RWPE1 (cell line): ENCODE measurements at regions not wholly inside any gene's neighbourhood (a gene's known extent, or its start where the extent isn't known, plus 50 kb on each side); places are given as distances from the start of the nearest gene placed in this dataset.

Source experiments
- CTCF ChIA-PET: fragments of 350-600 bp; sonication (Branson Sonifier 250); formaldehyde crosslinking; extraction: SDS; loops from one replicate; lab custom pipeline; 2021; lab: Yijun Ruan, JAX
- POLR2A ChIA-PET: fragments of 400-600 bp; formaldehyde crosslinking; extraction: SDS; loops from one replicate; lab custom pipeline; 2020; ENCODE audit warnings: antibody characterized with exemption; ENCODE audit not compliant: low non-redundant PET; lab: Yijun Ruan, JAX
- DNase-seq: peaks from one replicate; pipeline ENCODE4 v3.0.0; 2012; ENCODE audit warnings: low spot score
- H3K27ac ChIP-seq: fragments of 450-650 bp; 2 replicates; pipeline ENCODE4 v1.5.1; 2017
- CTCF ChIP-seq: fragments of 450-650 bp; conservative IDR thresholded peaks from 2 replicates; pipeline ENCODE4 v1.5.1; 2017; ENCODE audit warnings: low read depth, mild to moderate bottlenecking

GRCh38 chr4:124199755-124200154 is 512.8 kb downstream of the ANKRD50 start:
- no peak overlapping the region for H3K27ac ChIP-seq
- DNase-seq, result peak; percentile 34
- CTCF ChIA-PET, result interaction anchor here (0.7 kb wide), 1 partner anchor 141 kb away, joined by 3 read pairs; no protein-coding TSS in a partner anchor
- no peak for TF ChIP-seq CTCF
- POLR2A ChIA-PET, result no interaction called here

GRCh38 chr4:124201636-124202035 is 510.9 kb downstream of the ANKRD50 start:
- CTCF ChIA-PET, result no interaction called here

DNA sequence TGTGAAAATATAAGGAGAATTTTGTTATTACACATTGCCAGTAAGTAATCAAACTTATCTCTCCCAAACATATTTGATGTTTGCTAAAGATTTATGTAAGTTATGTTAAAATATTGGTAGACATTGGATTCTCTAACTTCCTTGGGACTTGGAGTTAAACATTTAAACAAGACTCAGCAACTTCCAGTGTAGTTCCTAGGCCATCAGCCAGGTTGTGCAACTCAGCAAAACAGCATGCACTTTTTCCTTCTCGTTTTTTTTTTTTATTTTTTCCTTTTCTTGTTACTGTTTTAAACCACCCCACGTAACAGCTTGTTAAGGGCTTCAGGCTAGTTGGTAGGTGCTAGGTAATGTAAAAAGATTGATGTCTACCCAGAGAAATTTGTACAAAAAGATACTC is 510.4 kb downstream of the ANKRD50 start:
- H3K27ac ChIP-seq, result no peak overlapping the region
- POLR2A ChIA-PET, result no interaction called here
- TF ChIP-seq CTCF, result no peak
- CTCF ChIA-PET, result no interaction called here
- no peak for DNase-seq

More at GRCh38 chr4:124201636-124202035, 510.9 kb downstream of the ANKRD50 start:
- POLR2A ChIA-PET, result no interaction called here
- DNase-seq, result no peak
- no peak for TF ChIP-seq CTCF
- no peak overlapping the region for H3K27ac ChIP-seq

DNA sequence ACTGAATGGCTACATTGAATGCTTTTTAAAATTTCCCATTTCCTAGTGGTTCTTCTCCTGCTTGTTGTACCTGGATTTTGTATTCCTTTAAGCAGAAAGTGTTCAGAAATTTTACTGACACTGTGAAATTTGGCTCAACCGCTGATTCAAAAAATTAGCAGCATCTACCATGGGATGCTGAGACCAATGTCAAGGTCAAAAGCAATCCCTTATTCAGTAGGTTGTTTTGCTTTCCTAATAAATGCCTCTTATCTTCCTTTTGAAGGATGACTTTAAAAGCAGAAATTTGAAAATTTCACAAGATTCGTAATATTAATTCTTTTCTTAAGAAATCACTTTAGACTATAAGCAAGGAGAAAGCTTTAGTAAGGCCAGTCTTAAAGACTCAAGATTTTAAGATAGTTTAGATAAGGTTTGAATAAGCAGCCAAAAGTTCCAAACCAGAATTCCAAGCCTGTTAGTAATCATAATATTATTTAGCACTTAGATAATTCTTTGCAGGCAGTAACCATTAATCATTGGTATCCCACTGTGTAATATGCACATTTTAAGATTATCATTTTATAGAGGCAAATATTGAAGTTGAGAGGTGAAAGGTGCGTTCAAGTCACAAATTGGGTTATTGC is 508.8 kb downstream of the ANKRD50 start:
- ChIA-PET CTCF (no interaction called here), POLR2A (interaction anchor here (0.7 kb wide), 1 partner anchor 205 kb away, joined by 3 read pairs; no protein-coding TSS in a partner anchor)
- TF ChIP-seq CTCF, result no peak
- DNase-seq, result no peak
- H3K27ac ChIP-seq, result no peak overlapping the region

GRCh38 chr4:124206779-124207605 is 505.5 kb downstream of the ANKRD50 start:
- ChIA-PET POLR2A (no interaction called here), CTCF (no interaction called here)
- H3K27ac ChIP-seq, result no peak overlapping the region
- no peak for DNase-seq
- TF ChIP-seq CTCF, result no peak

DNA sequence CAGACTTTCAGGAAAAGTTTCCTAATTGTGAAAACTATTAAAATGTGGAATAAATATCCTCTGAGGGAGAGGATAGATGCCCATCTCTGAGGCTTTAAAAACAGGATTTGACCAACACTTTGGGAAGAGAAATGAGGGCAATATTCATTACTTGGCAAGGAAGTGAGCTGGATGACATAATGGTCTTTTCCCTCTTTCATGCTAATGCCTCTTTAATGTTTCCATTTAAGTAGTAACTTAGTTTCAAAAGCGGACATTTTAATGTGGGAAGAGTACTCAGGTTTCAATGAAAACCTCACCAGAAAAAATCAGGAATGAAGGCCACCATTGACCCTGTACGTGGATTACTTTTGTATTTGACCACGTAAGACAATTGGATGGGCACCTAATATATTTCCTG is 503.3 kb downstream of the ANKRD50 start:
- ChIA-PET CTCF (no interaction called here), POLR2A (no interaction called here)
- DNase-seq, result no peak
- no peak for TF ChIP-seq CTCF
- no peak overlapping the region for H3K27ac ChIP-seq
